H1 (cell line): ENCODE measurements at regions not wholly inside any gene's neighbourhood (a gene's known extent, or its start where the extent isn't known, plus 50 kb on each side); places are given as distances from the start of the nearest gene placed in this dataset.

ENCODE experiments used
- GTF2F1 ChIP-seq: IDR thresholded peaks from 2 replicates; pipeline ENCODE4 v1.6.1; 2012; ENCODE audit warnings: low read depth, low read length, improper control_type of control experiment, borderline replicate concordance
- NRF1 ChIP-seq: IDR thresholded peaks from 2 replicates; pipeline ENCODE4 v1.6.1; 2011; ENCODE audit warnings: mild to moderate bottlenecking, low read depth, low read length, improper control_type of control experiment
- SAP30 ChIP-seq: fragments of 300-600 bp; sonication (generic); IDR thresholded peaks from 2 replicates; pipeline ENCODE4 v1.7.1; 2012; ENCODE audit warnings: low read length, moderate library complexity, mild to moderate bottlenecking, inconsistent platforms; ENCODE audit not compliant: insufficient read depth, insufficient replicate concordance
- TAF7 ChIP-seq: optimal IDR thresholded peaks from 2 replicates; pipeline ENCODE3; 2011; ENCODE audit warnings: low read depth, mild to moderate bottlenecking, inconsistent platforms, low read length, moderate library complexity, borderline replicate concordance
- TF ChIP-seq, protein P1 (sequence below): fragments of 300-600 bp; sonication (generic); IDR thresholded peaks from 2 replicates; pipeline ENCODE4 v1.7.1; 2012; ENCODE audit warnings: low read length, moderate library complexity, mild to moderate bottlenecking, inconsistent platforms; ENCODE audit not compliant: insufficient replicate concordance

DNA sequence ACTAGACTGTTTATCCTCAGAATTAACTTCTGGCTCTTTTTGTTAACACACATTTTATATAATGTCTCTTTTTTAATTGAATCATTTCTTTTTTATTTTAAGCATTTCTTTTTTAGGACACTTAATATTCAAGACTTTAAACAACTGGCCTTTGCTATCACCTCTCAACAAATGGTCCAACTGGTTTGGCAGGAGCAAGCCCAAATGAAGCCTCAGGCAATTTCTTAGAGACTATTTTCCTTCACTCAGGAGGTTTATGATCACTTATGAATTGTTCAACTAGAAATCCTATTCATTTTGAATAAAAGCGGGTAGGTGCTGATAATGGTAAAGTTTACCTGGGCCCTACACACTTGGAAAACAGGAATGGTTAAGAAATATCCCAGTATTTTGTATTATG lies 705.6 kb upstream of the GBE1 start (continued):
- TF ChIP-seq, protein P1, sequence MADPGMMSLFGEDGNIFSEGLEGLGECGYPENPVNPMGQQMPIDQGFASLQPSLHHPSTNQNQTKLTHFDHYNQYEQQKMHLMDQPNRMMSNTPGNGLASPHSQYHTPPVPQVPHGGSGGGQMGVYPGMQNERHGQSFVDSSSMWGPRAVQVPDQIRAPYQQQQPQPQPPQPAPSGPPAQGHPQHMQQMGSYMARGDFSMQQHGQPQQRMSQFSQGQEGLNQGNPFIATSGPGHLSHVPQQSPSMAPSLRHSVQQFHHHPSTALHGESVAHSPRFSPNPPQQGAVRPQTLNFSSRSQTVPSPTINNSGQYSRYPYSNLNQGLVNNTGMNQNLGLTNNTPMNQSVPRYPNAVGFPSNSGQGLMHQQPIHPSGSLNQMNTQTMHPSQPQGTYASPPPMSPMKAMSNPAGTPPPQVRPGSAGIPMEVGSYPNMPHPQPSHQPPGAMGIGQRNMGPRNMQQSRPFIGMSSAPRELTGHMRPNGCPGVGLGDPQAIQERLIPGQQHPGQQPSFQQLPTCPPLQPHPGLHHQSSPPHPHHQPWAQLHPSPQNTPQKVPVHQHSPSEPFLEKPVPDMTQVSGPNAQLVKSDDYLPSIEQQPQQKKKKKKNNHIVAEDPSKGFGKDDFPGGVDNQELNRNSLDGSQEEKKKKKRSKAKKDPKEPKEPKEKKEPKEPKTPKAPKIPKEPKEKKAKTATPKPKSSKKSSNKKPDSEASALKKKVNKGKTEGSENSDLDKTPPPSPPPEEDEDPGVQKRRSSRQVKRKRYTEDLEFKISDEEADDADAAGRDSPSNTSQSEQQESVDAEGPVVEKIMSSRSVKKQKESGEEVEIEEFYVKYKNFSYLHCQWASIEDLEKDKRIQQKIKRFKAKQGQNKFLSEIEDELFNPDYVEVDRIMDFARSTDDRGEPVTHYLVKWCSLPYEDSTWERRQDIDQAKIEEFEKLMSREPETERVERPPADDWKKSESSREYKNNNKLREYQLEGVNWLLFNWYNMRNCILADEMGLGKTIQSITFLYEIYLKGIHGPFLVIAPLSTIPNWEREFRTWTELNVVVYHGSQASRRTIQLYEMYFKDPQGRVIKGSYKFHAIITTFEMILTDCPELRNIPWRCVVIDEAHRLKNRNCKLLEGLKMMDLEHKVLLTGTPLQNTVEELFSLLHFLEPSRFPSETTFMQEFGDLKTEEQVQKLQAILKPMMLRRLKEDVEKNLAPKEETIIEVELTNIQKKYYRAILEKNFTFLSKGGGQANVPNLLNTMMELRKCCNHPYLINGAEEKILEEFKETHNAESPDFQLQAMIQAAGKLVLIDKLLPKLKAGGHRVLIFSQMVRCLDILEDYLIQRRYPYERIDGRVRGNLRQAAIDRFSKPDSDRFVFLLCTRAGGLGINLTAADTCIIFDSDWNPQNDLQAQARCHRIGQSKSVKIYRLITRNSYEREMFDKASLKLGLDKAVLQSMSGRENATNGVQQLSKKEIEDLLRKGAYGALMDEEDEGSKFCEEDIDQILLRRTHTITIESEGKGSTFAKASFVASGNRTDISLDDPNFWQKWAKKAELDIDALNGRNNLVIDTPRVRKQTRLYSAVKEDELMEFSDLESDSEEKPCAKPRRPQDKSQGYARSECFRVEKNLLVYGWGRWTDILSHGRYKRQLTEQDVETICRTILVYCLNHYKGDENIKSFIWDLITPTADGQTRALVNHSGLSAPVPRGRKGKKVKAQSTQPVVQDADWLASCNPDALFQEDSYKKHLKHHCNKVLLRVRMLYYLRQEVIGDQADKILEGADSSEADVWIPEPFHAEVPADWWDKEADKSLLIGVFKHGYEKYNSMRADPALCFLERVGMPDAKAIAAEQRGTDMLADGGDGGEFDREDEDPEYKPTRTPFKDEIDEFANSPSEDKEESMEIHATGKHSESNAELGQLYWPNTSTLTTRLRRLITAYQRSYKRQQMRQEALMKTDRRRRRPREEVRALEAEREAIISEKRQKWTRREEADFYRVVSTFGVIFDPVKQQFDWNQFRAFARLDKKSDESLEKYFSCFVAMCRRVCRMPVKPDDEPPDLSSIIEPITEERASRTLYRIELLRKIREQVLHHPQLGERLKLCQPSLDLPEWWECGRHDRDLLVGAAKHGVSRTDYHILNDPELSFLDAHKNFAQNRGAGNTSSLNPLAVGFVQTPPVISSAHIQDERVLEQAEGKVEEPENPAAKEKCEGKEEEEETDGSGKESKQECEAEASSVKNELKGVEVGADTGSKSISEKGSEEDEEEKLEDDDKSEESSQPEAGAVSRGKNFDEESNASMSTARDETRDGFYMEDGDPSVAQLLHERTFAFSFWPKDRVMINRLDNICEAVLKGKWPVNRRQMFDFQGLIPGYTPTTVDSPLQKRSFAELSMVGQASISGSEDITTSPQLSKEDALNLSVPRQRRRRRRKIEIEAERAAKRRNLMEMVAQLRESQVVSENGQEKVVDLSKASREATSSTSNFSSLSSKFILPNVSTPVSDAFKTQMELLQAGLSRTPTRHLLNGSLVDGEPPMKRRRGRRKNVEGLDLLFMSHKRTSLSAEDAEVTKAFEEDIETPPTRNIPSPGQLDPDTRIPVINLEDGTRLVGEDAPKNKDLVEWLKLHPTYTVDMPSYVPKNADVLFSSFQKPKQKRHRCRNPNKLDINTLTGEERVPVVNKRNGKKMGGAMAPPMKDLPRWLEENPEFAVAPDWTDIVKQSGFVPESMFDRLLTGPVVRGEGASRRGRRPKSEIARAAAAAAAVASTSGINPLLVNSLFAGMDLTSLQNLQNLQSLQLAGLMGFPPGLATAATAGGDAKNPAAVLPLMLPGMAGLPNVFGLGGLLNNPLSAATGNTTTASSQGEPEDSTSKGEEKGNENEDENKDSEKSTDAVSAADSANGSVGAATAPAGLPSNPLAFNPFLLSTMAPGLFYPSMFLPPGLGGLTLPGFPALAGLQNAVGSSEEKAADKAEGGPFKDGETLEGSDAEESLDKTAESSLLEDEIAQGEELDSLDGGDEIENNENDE, result no peak
- TF ChIP-seq TAF7, result no peak
- TF ChIP-seq NRF1, result no peak
- TF ChIP-seq GTF2F1, result no peak
- no peak for TF ChIP-seq SAP30
